ENCODE measurements at regions not wholly inside any gene's neighbourhood (a gene's known extent, or its start where the extent isn't known, plus 50 kb on each side); places are given as distances from the start of the nearest gene placed in this dataset.

DNA sequence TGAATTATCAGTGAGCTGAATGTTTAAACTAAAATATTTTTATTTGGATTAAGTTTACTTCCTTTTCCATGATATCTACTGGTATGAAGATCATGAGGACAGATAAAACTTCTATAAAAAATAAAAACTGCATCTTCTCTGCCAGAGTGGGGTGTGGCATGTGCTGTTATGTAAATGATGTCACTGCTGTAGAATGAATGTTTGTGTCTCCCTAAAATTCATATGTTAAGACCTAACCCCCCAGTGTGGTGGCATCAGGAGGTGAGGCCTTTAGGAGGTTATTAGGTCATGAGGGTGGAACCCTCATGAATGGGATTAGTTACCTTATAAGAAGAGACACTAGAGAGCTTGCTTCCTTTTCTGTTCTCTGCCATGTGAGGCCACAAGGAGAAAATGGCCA is 178.7 kb upstream of the DPH6 start:
- no peak overlapping the region for H3K27ac Mint-ChIP-seq
- TF ChIP-seq, protein P1, sequence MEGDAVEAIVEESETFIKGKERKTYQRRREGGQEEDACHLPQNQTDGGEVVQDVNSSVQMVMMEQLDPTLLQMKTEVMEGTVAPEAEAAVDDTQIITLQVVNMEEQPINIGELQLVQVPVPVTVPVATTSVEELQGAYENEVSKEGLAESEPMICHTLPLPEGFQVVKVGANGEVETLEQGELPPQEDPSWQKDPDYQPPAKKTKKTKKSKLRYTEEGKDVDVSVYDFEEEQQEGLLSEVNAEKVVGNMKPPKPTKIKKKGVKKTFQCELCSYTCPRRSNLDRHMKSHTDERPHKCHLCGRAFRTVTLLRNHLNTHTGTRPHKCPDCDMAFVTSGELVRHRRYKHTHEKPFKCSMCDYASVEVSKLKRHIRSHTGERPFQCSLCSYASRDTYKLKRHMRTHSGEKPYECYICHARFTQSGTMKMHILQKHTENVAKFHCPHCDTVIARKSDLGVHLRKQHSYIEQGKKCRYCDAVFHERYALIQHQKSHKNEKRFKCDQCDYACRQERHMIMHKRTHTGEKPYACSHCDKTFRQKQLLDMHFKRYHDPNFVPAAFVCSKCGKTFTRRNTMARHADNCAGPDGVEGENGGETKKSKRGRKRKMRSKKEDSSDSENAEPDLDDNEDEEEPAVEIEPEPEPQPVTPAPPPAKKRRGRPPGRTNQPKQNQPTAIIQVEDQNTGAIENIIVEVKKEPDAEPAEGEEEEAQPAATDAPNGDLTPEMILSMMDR (IDR thresholded peaks at IDR 0.05; ENCODE audit: unreplicated experiment in 3 of 3): no peak
- peaks cover 5% of the 10 kb centered on the region for H3K4me1 Mint-ChIP-seq
- H3K36me3 Mint-ChIP-seq (ENCODE audit: low read depth): no peaks in the 10 kb centered on the region
- H3K9me3 Mint-ChIP-seq: peaks cover 2% of the 10 kb centered on the region
- H3K4me3 Mint-ChIP-seq: no peak overlapping the region
- H3K27me3 Mint-ChIP-seq (ENCODE audit: low read depth): no peaks in the 10 kb centered on the region

DNA sequence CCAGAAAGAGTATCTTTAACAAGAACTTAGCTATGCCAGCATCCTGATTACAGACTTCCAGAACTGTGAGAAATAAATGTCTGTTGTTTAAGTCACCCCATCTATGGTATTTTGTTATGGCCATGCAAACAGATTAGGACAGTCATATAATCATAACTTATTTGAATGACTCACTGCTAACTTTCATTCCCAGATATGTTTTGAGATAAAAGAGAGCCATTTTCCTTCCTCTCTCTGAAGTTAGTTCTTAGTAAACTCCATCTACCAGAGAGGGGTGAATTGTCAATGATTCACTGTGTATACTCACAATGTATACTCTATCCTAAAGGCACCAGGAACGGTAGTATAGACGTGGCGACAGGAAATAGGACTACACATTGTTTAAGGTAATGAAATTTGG is 179.4 kb upstream of the DPH6 start:
- Mint-ChIP-seq H3K36me3 (ENCODE audit: low read depth) (no peaks in the 10 kb centered on the region), H3K4me3 (no peak overlapping the region), H3K4me1 (peaks cover 5% of the 10 kb centered on the region), H3K27ac (no peak overlapping the region), H3K9me3 (no peaks in the 10 kb centered on the region), H3K27me3 (ENCODE audit: low read depth) (no peaks in the 10 kb centered on the region)
- TF ChIP-seq, protein P1 (IDR thresholded peaks at IDR 0.05; ENCODE audit: unreplicated experiment in 3 of 3): no peak

- Mint-ChIP-seq H3K27ac (peak overlapping the region; percentile 6 to 65 (median 23)), H3K9me3 (no peaks in the 10 kb centered on the region), H3K36me3 (ENCODE audit: low read depth) (no peaks in the 10 kb centered on the region), H3K4me3 (no peak overlapping the region), H3K4me1 (peaks cover 5% of the 10 kb centered on the region), H3K27me3 (ENCODE audit: low read depth) (no peaks in the 10 kb centered on the region)
- TF ChIP-seq, protein P1 (IDR thresholded peaks at IDR 0.05; ENCODE audit: unreplicated experiment in 3 of 3): no peak
Measured at GRCh38 chr15:35727627-35728026, 181.7 kb upstream of the DPH6 start.

- Mint-ChIP-seq H3K9me3 (no peaks in the 10 kb centered on the region), H3K36me3 (ENCODE audit: low read depth) (no peaks in the 10 kb centered on the region), H3K27me3 (ENCODE audit: low read depth) (no peaks in the 10 kb centered on the region), H3K27ac (peak overlapping the region; percentile 6 to 65 (median 23)), H3K4me1 (peaks cover 5% of the 10 kb centered on the region), H3K4me3 (no peak overlapping the region)
- TF ChIP-seq, protein P1 (IDR thresholded peaks at IDR 0.05; ENCODE audit: unreplicated experiment in 3 of 3): no peak
Measured at GRCh38 chr15:35728219-35728940, 182.4 kb upstream of the DPH6 start.

DNA sequence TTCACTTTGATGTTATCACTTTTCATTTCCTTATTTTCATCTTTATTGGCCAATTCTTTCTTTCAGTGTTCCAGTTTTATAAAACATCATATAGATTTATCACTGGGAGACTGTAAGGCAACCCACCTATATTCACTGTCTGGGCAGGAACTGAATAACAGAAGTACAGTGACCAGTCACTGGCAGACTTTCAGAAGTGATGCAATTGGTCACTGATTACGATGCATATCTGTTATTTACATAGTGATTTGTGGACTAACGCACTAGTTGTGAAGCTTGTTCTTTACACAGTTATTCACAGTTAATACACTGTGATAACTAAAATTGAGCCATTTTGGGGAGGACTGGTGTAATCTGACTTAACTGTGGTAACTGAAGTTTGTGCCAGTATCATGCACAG is 190.2 kb upstream of the DPH6 start:
- H3K9me3 Mint-ChIP-seq: no peaks in the 10 kb centered on the region
- TF ChIP-seq, protein P1 (IDR thresholded peaks at IDR 0.05; ENCODE audit: unreplicated experiment in 3 of 3): no peak
- peaks cover 5% of the 10 kb centered on the region for H3K4me1 Mint-ChIP-seq
- H3K36me3 Mint-ChIP-seq (ENCODE audit: low read depth): peaks cover 3% of the 10 kb centered on the region
- no peaks in the 10 kb centered on the region for H3K27me3 Mint-ChIP-seq (ENCODE audit: low read depth)
- no peak overlapping the region for H3K27ac Mint-ChIP-seq
- no peak overlapping the region for H3K4me3 Mint-ChIP-seq

DNA sequence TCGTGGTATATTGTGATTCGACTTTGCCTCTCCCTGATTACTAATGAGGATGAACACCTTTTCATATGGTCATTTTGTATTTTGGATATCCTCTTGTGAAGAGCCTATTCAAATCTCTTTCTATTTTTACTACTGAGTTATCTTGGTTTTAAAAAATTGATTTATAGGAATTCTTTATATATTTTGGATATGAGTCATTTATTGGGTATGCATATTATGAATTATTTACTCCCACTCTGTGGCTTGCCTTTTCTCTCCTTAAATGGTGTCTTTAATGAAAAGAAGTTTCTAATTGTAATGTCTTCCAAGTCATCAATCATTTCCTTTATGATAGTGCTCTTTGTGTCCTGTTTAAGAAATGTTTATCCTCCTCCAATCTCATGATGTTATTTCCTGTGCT is 191.5 kb upstream of the DPH6 start:
- TF ChIP-seq, protein P1 (IDR thresholded peaks at IDR 0.05; ENCODE audit: unreplicated experiment in 3 of 3): no peak
- peaks cover 3% of the 10 kb centered on the region for H3K36me3 Mint-ChIP-seq (ENCODE audit: low read depth)
- no peaks in the 10 kb centered on the region for H3K9me3 Mint-ChIP-seq

More for the DNA sequence above, 191.5 kb upstream of the DPH6 start:
- H3K27ac Mint-ChIP-seq: peak overlapping the region in 1 of 3 experiments; percentile 25
- H3K4me3 Mint-ChIP-seq: no peak overlapping the region
- H3K4me1 Mint-ChIP-seq: peaks cover 5% of the 10 kb centered on the region
- no peaks in the 10 kb centered on the region for H3K27me3 Mint-ChIP-seq (ENCODE audit: low read depth)

Data from nephron (organoid).